ACC112 (cell line): ENCODE measurements at regions not wholly inside any gene's neighbourhood (a gene's known extent, or its start where the extent isn't known, plus 50 kb on each side); places are given as distances from the start of the nearest gene placed in this dataset.

Source experiments
- H2AFZ ChIP-seq: fragments of 200-600 bp; sonication (generic); one replicate; pipeline ENCODE4 v1.6.0; 2017; ENCODE audit warnings: antibody characterized with exemption, low read length; ENCODE audit not compliant: unreplicated experiment
- H3K27ac ChIP-seq: fragments of 200-600 bp; sonication (generic); 2 replicates; pipeline ENCODE4 v1.5.1; 2014; ENCODE audit warnings: low read depth, mild to moderate bottlenecking, antibody characterized with exemption, low read length, moderate library complexity
- H3K27me3 ChIP-seq: fragments of 200-600 bp; sonication (generic); 2 replicates; pipeline ENCODE4 v1.6.1; 2014; ENCODE audit warnings: mild to moderate bottlenecking, antibody characterized with exemption, low read length, moderate library complexity, mixed read lengths; ENCODE audit not compliant: insufficient read depth
- H3K36me3 ChIP-seq: fragments of 200-600 bp; sonication (generic); 2 replicates; pipeline ENCODE4 v1.6.1; 2016; ENCODE audit warnings: mild to moderate bottlenecking, antibody characterized with exemption, low read length, moderate library complexity, mixed read lengths; ENCODE audit not compliant: insufficient read depth
- H3K4me1 ChIP-seq: fragments of 200-600 bp; sonication (generic); one replicate; pipeline ENCODE4 v1.6.1; 2016; ENCODE audit warnings: low read length, mixed read lengths; ENCODE audit not compliant: insufficient read depth, unreplicated experiment, control insufficient read depth
- H3K4me3 ChIP-seq: fragments of 200-600 bp; sonication (generic); 2 replicates; pipeline ENCODE4 v1.5.1; 2014; ENCODE audit warnings: mild to moderate bottlenecking, low read depth, low read length
- H3K79me2 ChIP-seq: fragments of 200-600 bp; sonication (generic); one replicate; pipeline ENCODE4 v1.6.0; 2016; ENCODE audit warnings: low read length; ENCODE audit not compliant: control insufficient read depth, unreplicated experiment, insufficient read depth

DNA sequence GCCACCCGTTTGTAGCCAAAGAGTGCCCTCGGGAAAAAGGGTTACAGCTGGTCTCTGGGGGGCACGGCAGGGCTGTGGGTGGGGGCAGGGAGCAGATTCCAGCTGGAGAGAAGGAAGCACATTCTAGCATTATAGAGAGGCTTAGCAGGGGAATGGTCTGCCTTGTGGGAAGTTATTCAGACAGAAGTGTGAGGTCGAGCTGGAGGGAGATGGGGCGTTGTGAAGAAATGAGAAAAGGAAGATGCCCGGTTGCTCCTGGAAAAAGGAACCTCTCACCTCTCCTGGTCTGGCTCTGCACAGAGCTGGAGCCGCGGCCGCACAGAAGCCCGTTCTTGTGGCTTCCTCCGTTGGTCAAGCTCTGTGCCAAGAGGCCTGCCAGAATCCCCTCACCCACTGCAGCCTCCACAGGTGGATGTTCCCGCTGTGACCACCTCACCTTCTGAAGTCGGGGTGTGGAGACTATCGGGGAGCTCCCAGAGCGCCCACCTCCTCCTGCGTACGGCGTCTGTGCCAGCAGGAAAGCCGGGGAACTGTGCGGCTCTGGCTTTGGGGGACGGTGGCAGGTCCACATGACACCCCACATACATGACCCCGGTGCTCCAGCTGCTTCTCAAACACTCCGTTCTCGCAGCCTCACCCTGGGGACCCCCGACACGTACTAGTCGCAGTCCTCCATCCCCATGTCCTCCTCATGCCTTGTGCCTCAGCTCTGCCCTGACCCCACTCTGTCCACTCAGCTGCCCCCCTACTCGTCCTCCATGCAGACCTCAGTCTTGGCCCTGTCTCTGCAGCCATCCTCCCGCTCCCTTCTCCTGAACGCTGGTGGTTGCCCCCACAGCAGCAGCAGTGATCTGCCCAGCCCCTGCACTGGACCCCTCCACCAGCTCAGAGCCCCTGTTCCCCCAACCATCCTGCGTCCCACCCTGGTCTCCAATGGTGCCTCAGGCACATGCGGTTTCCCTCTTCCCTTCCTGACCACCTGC is 52.2 kb upstream of the HGFAC start:
- Histone ChIP-seq H3K27me3 (no peaks in the 10 kb centered on the region), H3K4me1 (peaks cover 17% of the 10 kb centered on the region), H3K4me3 (peak overlapping the region; percentile 66), H3K36me3 (no peaks in the 10 kb centered on the region), H2AFZ (peak overlapping the region; percentile 57), H3K79me2 (no peaks in the 10 kb centered on the region), H3K27ac (peak overlapping the region; percentile 79)

DNA sequence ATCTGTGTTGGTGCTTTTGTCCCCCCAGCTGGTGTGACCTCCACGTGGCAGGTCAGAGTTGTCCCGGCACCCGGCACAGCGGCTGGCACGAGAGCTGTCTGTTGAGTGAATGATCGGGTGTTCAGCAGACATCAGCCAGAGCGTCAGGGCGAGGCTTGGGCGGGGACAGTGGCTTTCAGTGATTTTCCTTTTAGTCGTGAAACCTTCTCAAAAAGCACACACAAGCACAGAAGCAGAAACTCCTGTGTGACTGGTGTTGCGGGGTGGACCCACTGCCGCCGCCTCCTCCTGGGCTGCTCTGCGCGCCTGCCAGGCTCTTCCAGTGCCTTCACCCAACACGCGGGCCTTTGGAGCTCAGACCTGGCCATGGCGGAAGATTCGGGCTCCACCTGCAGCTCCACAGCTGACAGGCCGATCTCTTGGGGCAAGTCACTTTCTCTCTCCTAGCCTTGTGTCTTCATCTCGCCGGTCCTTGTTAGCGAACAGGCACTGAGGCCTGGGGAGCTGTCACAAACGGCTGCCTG is 51.4 kb upstream of the HGFAC start:
- Histone ChIP-seq H3K27ac (no peak overlapping the region), H3K4me1 (peaks cover 17% of the 10 kb centered on the region), H3K27me3 (no peaks in the 10 kb centered on the region), H3K36me3 (no peaks in the 10 kb centered on the region), H3K4me3 (no peak overlapping the region), H3K79me2 (no peaks in the 10 kb centered on the region), H2AFZ (no peak overlapping the region)

DNA sequence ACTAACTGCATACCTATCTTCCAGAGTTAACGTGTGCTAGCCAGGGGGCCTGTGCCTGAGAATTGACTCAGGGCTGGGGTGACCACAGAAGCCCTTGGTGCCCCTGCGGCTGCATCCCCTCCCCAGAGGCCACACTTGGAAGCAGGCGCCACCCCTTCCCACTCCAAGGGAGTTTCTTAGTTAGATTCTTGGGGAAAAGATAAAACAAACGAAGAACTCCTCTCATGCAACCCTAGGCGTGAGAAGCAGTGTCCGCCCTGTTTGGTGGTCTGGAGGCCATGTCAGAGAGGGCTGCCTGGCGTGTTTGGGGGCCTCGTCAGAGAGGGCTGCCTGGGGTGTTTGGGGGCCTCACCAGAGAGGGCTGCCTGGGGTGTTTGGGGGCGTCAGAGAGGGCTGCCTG is 50.3 kb upstream of the HGFAC start:
- Histone ChIP-seq H3K36me3 (no peaks in the 10 kb centered on the region; the same call in 1 of the 2 replicates), H3K4me1 (peaks cover 17% of the 10 kb centered on the region)

More for the DNA sequence above, 50.3 kb upstream of the HGFAC start:
- no peaks in the 10 kb centered on the region for H3K27me3 ChIP-seq
- no peak overlapping the region for H3K27ac ChIP-seq
- H2AFZ ChIP-seq = no peak overlapping the region
- H3K4me3 ChIP-seq = no peak overlapping the region
- no peaks in the 10 kb centered on the region for H3K79me2 ChIP-seq
